T-helper 2 cell treated with Interferon-gamma antibody and Interleukin-4, amounts not matched to agents 100 ng/mL and 5 ng/mL, for 36 hours (primary cell): ENCODE measurements at regions not wholly inside any gene's neighbourhood (a gene's known extent, or its start where the extent isn't known, plus 50 kb on each side); places are given as distances from the start of the nearest gene placed in this dataset.
"Not testable (repeated sequence)": the region's sequence is repeated elsewhere in the genome, so short reads cannot be mapped to it uniquely, and the experiment has no call there.

ENCODE experiments used
- intact Hi-C: fragments of 100-400 bp; cut with micrococcal nuclease; formaldehyde crosslinking; loops from one replicate; pipeline ENCODE4 v1.15.1; 2023

- intact Hi-C loops: no loop called here
Observed at GRCh38 chr10:61272781-61273180, 180.4 kb downstream of the TMEM26 start.

GRCh38 chr10:61271127-61271780, 181.9 kb downstream of the TMEM26 start:
- intact Hi-C loops: no loop called here

- intact Hi-C loops: no loop called here
Observed at GRCh38 chr10:61263518-61263917, 189.7 kb downstream of the TMEM26 start.

- intact Hi-C loops: no loop called here
Observed at GRCh38 chr10:61262486-61263261, 190.5 kb downstream of the TMEM26 start.

GRCh38 chr10:61257956-61258496, 195.2 kb downstream of the TMEM26 start:
- intact Hi-C loops: no loop called here

- intact Hi-C loops: no loop called here
Observed at GRCh38 chr10:61257136-61257535, 196.0 kb downstream of the TMEM26 start.

GRCh38 chr10:61252326-61252725, 200.9 kb downstream of the TMEM26 start:
- intact Hi-C loops: not testable (repeated sequence)

- intact Hi-C loops: no loop called here
Observed at GRCh38 chr10:61251089-61251488, 202.1 kb downstream of the TMEM26 start.

GRCh38 chr10:61250131-61250530, 203.1 kb downstream of the TMEM26 start:
- intact Hi-C loops: no loop called here

- intact Hi-C loops: no loop called here
Observed at GRCh38 chr10:61248013-61248412, 205.2 kb downstream of the TMEM26 start.

GRCh38 chr10:61244261-61244775, 208.9 kb downstream of the TMEM26 start:
- intact Hi-C loops: no loop called here

- intact Hi-C loops: no loop called here
Observed at GRCh38 chr10:61232780-61233179, 220.4 kb downstream of the TMEM26 start.

GRCh38 chr10:61225939-61226338, 227.2 kb downstream of the TMEM26 start:
- intact Hi-C loops: no loop called here

- intact Hi-C loops: no loop called here
Observed at GRCh38 chr10:61223576-61223975, 229.6 kb downstream of the TMEM26 start.

- intact Hi-C loops: no loop called here
Observed at GRCh38 chr10:61219696-61220095, 233.5 kb downstream of the TMEM26 start.

- intact Hi-C loops: no loop called here
Observed at GRCh38 chr10:61217851-61218565, 235.2 kb downstream of the TMEM26 start.

- intact Hi-C loops: no loop called here
Observed at GRCh38 chr10:61215246-61215645, 237.9 kb downstream of the TMEM26 start.

- intact Hi-C loops: no loop called here
Observed at GRCh38 chr10:61211468-61211867, 241.7 kb downstream of the TMEM26 start.

GRCh38 chr10:61197057-61197456, 253.1 kb upstream of the RHOBTB1 start:
- intact Hi-C loops: no loop called here

- intact Hi-C loops: no loop called here
Observed at GRCh38 chr10:61195211-61195610, 251.2 kb upstream of the RHOBTB1 start.

- intact Hi-C loops: not testable (repeated sequence)
Observed at GRCh38 chr10:61192589-61192988, 248.6 kb upstream of the RHOBTB1 start.

GRCh38 chr10:61192042-61192441, 248.1 kb upstream of the RHOBTB1 start:
- intact Hi-C loops: no loop called here
